ENCODE measurements at regions not wholly inside any gene's neighbourhood (a gene's known extent, or its start where the extent isn't known, plus 50 kb on each side); places are given as distances from the start of the nearest gene placed in this dataset.
A peak's percentile ranks its signal among the peaks of the same experiment; 100 is the strongest.
"Not testable (repeated sequence)": the region's sequence is repeated elsewhere in the genome, so short reads cannot be mapped to it uniquely, and the experiment has no call there.

DNA sequence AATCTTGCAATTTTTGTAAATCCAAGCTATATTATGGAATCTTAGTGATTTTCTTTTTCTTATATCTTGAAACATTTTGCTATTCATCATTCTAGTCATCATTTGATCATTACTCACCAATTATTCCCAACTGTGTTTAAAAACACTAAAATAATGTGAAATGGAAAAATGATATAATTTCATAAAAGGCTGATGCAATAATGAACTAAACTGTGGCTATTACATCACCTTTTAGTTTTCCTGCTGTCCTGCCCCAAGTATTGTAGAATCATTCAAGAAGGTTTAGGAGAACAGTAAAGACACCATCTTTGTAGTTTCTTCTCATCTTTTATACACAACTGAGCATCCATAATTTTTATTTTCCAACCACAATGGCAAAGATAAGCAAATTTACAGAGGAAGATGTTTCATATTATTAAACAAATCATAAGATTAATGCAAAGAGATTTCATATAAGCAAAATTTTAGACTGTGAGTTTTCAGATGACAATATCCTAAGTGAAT, 431.0 kb upstream of the SLC30A5 start:
- no peak for DNase-seq (ENCODE audit: low spot score)

DNA sequence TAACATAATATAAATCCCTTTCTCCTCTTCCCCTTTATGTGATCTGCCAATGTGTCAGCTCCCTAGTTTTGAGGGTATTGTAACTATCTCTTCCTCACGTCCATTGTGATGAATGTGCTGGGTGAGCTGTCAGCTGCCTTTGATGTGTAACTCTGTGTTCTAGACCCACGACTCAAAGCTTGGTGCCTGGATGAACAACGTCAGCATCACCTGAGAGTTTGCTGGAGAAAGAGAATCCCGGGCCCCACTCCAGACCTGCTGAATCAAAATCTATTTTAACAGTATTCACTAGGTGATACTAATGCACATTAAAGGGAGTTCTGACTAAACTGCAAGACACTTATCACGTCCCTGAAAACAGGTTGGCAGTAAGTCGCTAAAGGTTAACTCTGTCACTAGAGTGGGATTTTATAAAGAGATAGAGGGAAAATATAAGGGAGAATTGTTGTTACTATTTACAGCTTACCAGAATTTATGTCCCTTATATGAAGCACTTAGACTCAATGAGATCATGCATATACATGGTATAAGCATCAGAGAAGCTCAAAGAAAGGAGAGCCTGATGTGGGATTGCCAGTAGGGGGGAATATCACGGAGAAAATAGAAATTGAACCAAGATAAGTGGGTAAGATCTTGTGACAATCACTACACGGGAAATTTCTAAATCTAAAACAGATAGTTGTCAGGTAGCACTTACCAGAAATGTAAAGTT, 423.8 kb upstream of the SLC30A5 start:
- no peak for DNase-seq (ENCODE audit: low spot score)

DNA sequence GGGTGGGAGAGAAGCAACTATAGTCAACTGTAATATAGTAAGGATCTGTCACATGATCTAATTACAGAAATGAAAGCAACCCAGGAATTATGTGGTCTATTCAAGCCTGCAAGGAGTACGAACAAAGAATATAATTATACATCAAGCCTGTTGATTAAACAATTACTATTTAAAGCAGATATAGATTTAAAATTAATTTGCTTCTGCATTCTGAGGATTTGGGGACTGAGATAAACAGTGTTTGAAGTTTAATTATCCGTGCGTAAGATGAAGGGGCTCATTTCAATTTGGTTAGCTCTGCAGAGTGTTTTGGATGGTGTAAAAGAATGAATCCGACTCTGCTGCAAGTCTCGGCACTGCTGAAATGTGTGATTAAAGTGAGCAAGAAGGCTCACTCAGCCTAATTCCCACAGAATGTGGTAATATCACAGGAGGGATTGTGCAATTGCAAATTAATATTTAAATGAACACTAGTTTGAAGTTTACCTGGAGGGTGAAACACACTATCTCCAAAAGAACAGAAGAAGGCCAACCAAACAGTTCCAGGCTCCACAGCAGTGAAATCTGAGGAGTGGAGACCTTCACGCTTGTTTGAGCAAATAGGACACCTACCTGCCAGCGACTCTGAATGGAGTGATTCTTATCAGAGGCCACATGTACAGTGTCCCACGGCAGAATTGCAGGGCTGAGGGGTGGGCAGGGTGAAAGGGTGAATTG, 420.6 kb upstream of the SLC30A5 start:
- no peak for DNase-seq (ENCODE audit: low spot score)

DNA sequence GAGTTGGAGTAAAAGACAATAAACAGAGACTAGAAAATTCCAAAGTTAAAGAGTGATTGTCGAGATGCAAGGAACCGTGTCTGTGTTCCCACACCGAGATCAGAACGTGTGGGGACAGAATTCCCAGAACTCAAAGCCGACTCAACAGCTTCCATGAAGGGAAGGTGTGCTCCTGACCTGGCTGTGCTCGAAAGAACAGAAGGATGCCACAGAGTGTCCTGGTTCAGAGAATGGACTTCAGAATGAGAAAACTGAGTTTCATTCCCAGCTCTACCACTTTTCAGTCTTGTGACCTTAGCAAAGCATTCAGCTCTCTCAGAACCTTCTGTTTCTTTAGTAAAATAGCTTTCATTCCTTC, 420.0 kb upstream of the SLC30A5 start:
- DNase-seq (ENCODE audit: low spot score), result no peak

DNA sequence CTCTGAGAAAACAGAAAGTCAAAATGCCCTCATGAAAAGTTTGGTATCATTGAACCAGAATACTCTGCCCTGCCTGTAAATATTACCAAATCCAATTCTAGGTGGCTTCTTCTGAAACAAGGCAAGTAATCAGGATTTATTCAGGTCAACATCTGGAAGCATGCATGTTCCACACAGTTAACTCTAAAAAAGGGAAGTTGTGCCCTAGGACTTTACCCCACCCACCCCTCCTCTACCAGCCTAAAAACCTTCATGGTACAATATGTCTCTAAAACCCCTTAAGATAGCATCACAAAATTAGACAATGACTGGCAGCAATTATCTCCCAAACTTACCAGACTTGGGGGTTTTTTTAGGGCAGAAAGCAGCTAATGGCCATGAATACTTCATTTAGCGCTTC, 414.8 kb upstream of the SLC30A5 start:
- no peak for DNase-seq (ENCODE audit: low spot score)

DNA sequence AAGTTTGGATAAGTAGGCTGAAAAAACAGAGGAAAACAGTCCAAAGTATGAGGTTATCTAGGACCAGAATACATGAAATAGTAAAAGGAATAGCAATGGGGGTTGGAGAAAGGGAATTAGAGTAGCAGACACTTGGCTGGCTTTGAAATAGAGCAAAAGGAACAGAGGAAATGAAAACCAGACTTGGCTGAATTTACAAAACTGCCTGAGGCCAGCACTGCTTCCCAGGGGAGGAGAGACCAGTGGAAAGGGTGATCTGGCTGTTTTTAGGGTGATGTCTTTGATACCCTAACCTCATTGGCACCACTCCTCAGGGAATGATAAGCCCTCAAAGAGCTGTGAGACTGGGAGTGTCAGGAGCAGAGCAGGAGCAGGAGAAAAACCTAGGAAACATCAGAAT, 413.4 kb upstream of the SLC30A5 start:
- no peak for DNase-seq (ENCODE audit: low spot score)

DNA sequence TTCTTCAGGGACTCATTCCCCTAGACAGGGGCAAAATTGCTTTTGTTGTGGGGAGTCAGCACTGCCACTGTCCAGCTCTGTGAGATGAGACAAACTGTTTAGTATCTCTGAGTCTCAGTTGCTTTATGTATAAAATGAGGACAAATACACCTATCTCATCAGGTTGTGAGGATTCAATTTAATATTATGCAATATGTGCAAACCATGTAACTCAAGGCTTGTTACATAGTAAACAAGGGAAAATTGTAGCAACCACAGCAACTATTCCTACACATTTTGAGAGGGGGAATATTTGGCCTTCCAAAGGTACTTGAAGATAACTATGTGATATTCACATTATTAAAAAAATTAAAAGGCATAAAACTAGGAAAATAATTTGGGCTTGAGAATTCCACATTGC, 411.9 kb upstream of the SLC30A5 start:
- DNase-seq (ENCODE audit: low spot score), result no peak

DNA sequence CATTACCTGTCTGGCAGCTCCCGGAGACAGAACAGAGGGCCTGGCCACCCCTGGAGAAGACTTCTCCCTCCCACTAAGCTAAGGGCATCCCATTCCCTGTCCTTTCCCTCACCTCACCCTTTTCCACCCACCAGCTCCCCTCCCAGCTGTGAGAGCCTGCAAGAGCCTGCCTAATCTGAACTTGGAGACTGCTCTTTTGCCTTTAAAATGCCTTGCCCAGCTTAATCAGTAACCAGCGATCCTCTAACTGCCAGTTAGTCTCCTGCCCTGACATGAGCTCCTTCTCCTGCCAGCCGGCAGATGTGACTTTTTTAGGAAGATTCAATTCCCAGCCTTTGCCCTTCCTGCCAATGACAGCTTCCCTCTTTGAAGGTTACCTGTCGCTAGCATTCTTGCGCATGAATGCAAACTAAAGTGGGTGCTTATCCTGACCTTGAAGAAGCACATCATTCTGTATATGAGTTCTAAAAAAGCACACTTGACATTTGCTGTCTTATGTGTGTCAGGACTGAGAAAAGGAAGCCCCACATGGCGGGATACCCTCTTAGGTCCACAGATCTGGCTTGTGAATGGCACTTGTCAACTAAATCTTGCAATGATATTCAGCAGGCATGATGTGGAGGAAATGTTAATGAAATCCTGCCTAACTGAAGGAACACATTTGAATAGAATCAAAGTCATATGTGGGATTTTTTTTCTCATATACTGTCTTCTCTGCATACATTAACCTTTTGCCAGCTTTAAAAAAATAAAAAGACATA, 411.2 kb upstream of the SLC30A5 start:
- peak; percentile 20 for DNase-seq (ENCODE audit: low spot score)

DNA sequence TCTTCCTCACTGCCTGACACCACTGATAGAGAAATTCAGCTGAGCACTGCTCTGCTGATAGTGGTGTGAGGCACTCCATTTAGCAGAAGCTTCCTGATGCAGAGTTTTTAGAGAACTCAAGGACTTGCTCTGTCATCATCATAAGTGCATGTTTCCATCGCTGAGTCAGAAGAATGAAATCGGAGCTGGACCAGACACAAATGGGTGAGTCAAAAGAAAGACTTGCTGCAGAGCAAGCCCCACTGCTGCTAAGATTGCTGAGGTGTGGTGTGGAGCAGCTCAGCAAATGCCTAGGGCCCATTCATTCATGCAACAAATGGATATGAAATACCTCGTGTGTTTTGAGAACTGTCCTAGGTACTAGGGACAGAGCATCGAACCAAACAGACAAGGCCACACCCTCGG, 410.2 kb upstream of the SLC30A5 start:
- DNase-seq (ENCODE audit: low spot score), result no peak

DNA sequence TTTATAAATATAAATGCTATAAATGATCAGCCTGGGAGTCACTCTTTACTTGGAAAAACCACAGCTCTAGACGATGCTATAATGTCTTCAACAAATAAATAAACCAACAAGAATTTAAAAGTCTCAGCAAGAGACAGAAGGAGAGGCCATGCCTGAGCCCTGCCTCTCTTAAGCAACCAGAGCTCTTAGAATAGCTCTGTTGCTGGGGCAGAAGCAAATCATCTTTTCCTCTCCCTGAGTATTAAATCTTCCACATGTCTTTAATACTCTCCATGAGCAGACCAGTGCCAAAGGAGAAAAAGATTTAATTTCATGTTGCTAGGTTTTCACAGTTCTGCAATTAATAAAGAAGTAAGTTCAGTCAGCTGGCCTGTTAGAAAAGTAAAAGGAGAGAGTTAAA, 408.0 kb upstream of the SLC30A5 start:
- DNase-seq (ENCODE audit: low spot score), result no peak

DNA sequence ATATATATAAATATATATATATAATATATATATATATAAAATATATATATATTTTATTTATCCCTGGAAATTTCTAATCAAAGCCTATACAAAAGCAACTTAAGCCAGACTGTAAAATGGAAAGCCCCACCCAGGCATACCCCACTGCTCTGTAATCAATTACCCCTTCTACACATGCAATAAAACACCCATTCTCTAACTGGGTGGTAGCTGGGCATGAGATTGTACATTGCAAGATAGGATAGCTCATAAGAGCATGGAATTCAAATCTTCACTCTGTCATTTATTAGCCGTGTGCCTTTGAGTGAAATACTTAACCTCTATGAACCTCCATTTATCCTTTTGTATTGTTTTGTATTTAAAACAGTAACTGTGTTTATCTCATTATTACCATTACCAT, 405.3 kb upstream of the SLC30A5 start:
- DNase-seq (ENCODE audit: low spot score), result no peak

DNA sequence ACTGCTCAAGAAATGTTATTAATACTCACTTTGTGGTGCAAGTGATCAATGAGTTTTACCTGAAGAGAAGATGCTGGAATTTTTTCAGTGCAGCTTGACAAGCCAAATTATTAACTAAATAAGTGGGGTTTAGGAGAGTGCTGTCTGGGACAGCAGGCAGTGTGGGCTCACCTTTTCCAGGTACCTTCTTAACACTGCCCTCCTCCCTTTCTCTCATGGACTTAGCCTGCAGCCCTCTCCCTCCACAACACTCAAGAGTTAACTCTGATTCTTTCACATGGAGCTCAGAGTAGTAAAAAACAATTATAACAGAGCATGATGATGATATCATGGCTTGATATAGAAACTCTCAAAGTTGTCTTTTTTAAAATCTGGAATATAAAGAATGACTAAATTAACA, 404.8 kb upstream of the SLC30A5 start:
- DNase-seq (ENCODE audit: low spot score), result no peak

DNA sequence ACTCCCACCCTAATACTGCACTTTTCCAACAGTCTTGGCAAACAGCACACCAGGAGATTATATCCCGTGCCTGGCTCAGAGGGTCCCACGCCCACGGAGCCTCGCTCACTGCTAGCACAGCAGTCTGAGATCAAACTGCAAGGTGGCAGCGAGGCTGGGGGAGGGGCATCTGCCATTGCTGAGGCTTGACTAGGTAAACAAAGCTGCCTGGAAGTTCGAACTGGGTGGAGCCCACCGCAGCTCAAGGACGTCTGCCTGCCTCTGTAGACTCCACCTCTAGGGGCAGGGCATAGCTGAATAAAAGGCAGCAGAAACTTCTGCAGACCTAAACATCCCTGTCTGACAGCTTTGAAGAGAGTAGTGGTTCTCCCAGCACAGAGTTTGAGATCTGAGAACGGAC, 401.9 kb upstream of the SLC30A5 start:
- not testable (repeated sequence) for DNase-seq (ENCODE audit: low spot score)

DNA sequence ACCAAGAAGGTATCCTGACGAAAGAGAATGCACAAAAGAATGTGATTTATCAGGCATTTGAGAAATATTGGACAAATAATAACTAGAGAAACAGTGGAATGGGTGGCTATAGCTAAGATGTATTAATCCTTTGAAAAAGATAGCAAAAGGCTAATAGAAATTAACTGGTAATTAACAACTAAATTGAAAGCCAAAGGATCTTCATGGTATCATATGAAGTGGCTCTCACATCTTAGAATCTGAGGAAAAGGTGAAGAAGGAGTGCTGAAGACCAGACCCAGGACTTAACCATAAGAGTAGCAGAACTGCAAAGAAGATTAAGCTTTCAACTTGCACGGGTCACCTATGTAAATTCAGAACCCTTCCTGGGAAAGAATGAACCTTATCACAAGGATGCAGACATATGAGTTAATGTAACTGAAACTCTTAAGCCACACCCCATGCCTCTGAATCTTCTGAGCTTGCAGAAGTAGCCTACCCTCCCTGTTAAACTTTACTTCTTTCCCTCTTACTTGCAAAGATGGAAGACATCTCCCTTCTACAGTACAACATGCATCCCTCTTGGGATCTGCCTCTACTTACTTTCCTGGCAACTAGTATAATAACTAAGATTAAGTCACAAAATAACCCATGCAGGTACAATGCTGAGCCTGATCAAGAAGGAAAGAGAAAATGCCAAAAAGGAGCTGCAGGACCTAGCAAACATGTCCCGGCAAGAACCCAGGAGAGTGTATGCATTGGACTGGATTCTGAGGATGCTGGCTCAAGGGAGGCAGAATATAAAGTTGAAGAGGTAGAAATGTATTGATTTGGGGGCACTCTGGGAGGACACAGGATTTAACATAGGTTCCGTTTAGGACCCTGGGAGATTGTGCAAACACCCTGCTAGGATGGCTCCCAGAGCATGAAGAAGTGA, 395.5 kb upstream of the SLC30A5 start:
- DNase-seq (ENCODE audit: low spot score), result no peak

DNA sequence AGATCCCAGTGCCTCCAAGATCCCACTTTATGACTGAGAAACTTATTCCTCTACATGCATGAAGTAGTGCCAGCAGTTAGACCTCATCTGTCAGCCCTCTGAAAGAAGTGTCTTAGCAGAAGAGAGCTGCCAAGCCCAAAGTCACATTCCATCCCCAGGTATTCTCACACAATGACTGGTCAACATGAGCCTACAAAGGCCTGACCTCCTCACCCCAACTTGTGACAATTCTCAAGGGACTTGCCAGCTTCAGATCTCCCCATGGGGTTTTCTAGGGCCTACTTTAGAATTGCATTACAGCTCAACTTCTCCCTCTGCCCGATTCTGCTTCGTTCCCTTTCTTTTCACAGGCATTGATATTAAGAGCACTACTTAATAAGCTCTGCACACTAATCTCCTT, 393.8 kb upstream of the SLC30A5 start:
- DNase-seq (ENCODE audit: low spot score), result no peak

DNA sequence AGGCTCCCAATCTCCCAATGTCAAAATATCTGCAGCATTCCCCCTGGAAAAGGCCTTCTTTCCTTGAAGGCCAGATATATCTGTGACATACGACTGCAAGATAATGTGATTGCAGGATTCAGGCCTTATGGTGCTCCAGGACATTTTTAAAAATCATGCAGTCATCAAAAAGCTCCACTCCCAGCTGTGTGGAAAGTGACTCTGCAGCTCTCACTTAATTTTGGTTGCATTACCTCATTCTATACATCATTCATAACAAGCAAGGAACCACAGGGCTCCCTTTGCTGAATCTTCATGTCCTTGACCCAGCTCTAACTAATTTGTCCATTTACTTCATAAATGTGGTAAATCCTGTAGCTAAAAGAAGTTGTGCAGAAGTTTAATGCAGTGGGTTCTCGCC, 386.2 kb upstream of the SLC30A5 start:
- no peak for DNase-seq (ENCODE audit: low spot score)

DNA sequence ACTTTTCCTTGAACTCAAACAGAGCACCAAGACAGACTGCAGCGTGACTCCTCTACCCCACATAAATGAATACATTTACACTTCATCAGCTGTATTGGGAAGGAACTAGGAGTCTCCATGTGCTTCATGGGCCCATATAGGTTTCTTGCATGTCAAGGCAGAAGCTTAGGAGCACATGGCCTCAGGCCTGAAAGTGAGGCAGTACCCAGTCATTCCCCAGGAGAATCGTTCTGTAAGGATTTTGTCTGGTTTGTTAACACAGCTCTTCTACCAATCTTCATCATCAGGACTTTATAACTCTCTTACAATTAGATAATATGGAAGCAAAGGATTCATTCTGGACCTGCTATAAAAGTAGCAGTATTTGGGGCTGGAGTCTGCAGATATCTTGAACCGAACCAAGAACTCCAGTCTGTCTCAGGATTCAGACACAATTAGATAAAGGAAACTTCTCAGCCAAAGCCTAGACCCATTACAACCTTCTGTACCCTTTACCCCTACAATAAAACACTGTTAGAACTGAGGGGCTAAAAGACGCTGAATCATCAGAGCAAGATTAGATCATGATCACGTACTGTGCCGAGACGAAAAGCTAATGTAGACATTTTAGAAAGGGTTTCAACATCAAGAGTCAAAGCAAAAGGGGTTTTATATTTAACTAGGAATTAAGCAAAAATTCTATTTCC, 385.5 kb upstream of the SLC30A5 start:
- no peak for DNase-seq (ENCODE audit: low spot score)

DNA sequence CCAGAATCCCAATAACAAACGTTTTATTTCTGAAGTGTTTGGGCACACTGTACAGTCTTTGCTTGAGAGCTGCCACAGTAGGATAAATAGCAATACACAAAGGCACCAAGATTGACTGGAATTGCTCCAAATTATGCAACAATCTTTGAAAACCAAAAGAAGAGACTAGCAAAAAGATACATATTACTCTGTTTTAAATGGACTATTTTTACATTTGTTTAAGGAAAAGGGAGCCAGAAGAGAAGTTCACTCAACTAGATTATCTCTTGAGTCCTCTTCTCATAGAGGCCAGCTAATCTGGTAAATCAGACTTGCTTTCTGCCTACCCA, 385.0 kb upstream of the SLC30A5 start:
- no peak for DNase-seq (ENCODE audit: low spot score)

DNA sequence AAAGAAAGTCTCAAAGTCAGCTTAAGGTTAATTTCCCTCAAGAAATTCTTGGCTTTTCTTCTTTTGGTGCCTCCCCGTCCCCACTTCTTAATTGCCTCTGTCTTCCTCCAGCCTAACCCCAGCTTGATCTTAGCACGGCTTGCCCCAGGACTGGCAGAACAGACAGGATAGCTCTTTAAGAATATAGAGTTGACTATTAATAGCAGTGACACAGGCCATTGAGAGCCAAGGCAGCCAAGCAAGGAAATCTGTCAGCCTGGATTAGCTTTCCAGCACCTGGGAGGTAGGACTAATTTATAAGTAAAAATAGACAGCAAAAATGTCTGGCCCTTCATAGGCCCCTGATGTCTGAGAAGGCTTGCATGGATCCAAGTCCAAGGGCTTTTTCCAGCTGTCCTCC, 384.6 kb upstream of the SLC30A5 start:
- DNase-seq (ENCODE audit: low spot score), result no peak

DNA sequence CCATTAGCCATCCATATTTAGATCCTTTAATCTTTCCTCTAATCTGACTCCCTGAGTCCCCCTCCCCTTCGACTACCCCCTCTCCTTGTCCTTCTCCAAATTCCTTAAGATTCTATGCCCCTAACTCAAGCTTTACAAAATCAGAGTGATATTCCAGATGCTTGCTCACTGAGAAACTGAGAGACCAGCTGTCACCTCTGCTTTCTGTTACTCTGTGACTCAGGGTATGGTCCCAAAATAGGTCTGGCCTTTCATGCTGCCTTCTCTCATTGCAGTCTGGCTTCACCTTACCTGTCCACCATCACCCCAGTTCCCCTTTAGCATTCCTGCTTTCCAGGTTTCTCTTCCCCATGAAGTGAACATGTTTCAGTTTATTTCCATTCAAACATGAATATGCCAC, 383.3 kb upstream of the SLC30A5 start:
- DNase-seq (ENCODE audit: low spot score), result no peak

All from HuH-7 (cell line).